ENCODE measurements at regions not wholly inside any gene's neighbourhood (a gene's known extent, or its start where the extent isn't known, plus 50 kb on each side); places are given as distances from the start of the nearest gene placed in this dataset.
"Not testable (repeated sequence)": the region's sequence is repeated elsewhere in the genome, so short reads cannot be mapped to it uniquely, and the experiment has no call there.

- no peaks in the 10 kb centered on the region for H3K27me3 Mint-ChIP-seq (ENCODE audit: low read depth)
- H3K27ac Mint-ChIP-seq = no peak overlapping the region
- no peaks in the 10 kb centered on the region for H3K36me3 Mint-ChIP-seq (ENCODE audit: low read depth)
- no peaks in the 10 kb centered on the region for H3K4me1 Mint-ChIP-seq (ENCODE audit: low read depth)
- no peak overlapping the region for H3K4me3 Mint-ChIP-seq
- H3K9me3 Mint-ChIP-seq = peaks cover 32% of the 10 kb centered on the region
Measured at GRCh38 chr14:45939572-45939971, 686.6 kb upstream of the MIS18BP1 start.

GRCh38 chr14:45919995-45920394, 667.0 kb upstream of the MIS18BP1 start:
- not testable (repeated sequence) for H3K36me3 Mint-ChIP-seq (ENCODE audit: low read depth); H3K27ac Mint-ChIP-seq; H3K27me3 Mint-ChIP-seq (ENCODE audit: low read depth); H3K4me1 Mint-ChIP-seq (ENCODE audit: low read depth); H3K4me3 Mint-ChIP-seq
- H3K9me3 Mint-ChIP-seq = peaks cover 12% of the 10 kb centered on the region

GRCh38 chr14:45916340-45916953, 663.4 kb upstream of the MIS18BP1 start:
- Mint-ChIP-seq H3K9me3 (peaks cover 23% of the 10 kb centered on the region), H3K4me3 (no peak overlapping the region), H3K27me3 (ENCODE audit: low read depth) (no peaks in the 10 kb centered on the region), H3K36me3 (ENCODE audit: low read depth) (no peaks in the 10 kb centered on the region), H3K27ac (no peak overlapping the region), H3K4me1 (ENCODE audit: low read depth) (no peaks in the 10 kb centered on the region)

DNA sequence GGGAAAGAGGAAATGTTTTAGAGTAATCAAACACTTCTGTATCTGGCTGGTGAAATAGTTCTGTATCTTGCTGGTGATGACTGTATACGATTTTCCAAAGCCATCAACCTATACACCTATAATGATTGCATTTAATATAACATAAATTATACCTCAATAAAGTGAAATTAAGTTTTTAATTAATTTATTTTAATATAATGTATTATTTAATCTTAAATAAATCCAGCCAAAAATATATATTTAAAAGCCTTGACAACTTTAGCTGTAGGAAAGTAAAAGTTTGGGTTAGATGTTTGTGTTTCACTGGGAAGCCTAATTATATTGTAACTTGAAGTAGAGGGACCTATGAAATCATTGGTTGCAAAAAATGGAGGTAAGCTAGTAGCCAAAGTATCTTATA, 654.8 kb upstream of the MIS18BP1 start:
- no peaks in the 10 kb centered on the region for H3K27me3 Mint-ChIP-seq (ENCODE audit: low read depth)
- no peak overlapping the region for H3K4me3 Mint-ChIP-seq
- H3K36me3 Mint-ChIP-seq (ENCODE audit: low read depth) = no peaks in the 10 kb centered on the region
- H3K4me1 Mint-ChIP-seq (ENCODE audit: low read depth) = no peaks in the 10 kb centered on the region
- no peak overlapping the region for H3K27ac Mint-ChIP-seq
- peaks cover 3% of the 10 kb centered on the region for H3K9me3 Mint-ChIP-seq

GRCh38 chr14:45906257-45906656, 653.3 kb upstream of the MIS18BP1 start:
- Mint-ChIP-seq H3K9me3 (no peaks in the 10 kb centered on the region), H3K4me1 (ENCODE audit: low read depth) (no peaks in the 10 kb centered on the region), H3K4me3 (no peak overlapping the region), H3K27me3 (ENCODE audit: low read depth) (no peaks in the 10 kb centered on the region), H3K27ac (no peak overlapping the region), H3K36me3 (ENCODE audit: low read depth) (no peaks in the 10 kb centered on the region)

DNA sequence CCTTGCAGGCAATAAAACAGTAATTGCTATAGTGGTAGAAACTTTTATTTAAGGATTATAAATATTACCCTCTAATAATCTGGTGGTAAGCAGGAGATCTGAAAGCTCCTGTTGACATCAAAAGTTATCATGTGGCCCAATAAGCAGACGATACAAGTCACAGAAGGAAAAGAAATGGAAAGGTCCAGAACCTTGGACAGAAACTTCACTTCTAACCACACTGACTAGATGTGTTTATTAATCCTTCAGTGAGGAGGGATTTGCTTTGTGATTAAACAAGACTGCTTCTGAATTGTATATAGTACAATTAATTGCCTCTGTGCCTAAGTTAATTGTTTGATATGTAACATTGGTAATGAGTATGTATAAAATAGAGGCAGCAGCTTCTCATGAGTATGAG, 652.7 kb upstream of the MIS18BP1 start:
- no peak overlapping the region for H3K4me3 Mint-ChIP-seq

GRCh38 chr14:45904314-45904713, 651.3 kb upstream of the MIS18BP1 start:
- no peaks in the 10 kb centered on the region for H3K4me1 Mint-ChIP-seq (ENCODE audit: low read depth)
- H3K9me3 Mint-ChIP-seq = peaks cover 4% of the 10 kb centered on the region
- no peak overlapping the region for H3K4me3 Mint-ChIP-seq
- H3K36me3 Mint-ChIP-seq (ENCODE audit: low read depth) = no peaks in the 10 kb centered on the region
- H3K27me3 Mint-ChIP-seq (ENCODE audit: low read depth) = no peaks in the 10 kb centered on the region
- H3K27ac Mint-ChIP-seq = no peak overlapping the region

More for the DNA sequence above, 652.7 kb upstream of the MIS18BP1 start:
- Mint-ChIP-seq H3K27me3 (ENCODE audit: low read depth) (no peaks in the 10 kb centered on the region), H3K36me3 (ENCODE audit: low read depth) (no peaks in the 10 kb centered on the region), H3K4me1 (ENCODE audit: low read depth) (no peaks in the 10 kb centered on the region), H3K9me3 (no peaks in the 10 kb centered on the region), H3K27ac (no peak overlapping the region)

DNA sequence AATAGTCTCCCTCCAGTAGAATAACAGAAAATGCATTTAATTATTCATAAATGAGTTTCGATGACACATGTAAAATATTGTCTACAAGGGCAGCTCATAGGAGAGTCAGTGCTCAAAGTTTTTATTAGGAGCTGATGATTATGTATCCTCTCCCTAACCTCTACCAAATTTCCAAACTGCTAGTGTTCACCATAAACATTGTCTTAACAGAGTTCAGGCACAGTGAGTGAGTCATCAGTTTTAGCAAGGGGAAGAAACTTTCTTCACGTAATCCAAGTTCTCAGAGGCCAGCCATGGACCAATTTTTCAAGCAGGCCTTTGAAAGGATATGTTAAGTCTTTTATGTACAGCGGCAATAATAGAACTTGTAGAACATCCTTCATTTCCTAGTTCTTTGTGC, 649.2 kb upstream of the MIS18BP1 start:
- Mint-ChIP-seq H3K9me3 (peaks cover 8% of the 10 kb centered on the region), H3K36me3 (ENCODE audit: low read depth) (no peaks in the 10 kb centered on the region), H3K27me3 (ENCODE audit: low read depth) (no peaks in the 10 kb centered on the region), H3K27ac (no peak overlapping the region), H3K4me3 (no peak overlapping the region), H3K4me1 (ENCODE audit: low read depth) (no peaks in the 10 kb centered on the region)

DNA sequence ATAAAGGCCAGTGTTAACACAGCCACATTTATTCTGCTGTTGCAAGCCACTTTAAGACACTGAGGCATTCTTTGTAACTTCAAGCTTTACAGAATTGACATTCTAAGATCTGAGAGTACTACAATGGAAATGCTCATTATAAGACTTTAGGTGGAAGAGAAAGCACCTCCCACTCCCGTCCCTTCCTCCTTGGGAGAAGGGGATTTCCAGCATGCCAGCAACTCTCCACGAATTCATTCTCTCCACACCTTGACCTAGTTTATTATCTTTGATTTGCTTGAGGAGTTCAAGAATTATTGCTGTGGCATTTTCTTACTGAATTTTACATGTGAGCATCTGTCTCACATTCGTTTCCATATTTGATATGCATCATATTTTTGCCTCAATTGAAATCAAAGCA, 644.4 kb upstream of the MIS18BP1 start:
- Mint-ChIP-seq H3K27me3 (ENCODE audit: low read depth) (no peaks in the 10 kb centered on the region), H3K36me3 (ENCODE audit: low read depth) (no peaks in the 10 kb centered on the region), H3K27ac (no peak overlapping the region), H3K9me3 (peaks cover 14% of the 10 kb centered on the region), H3K4me1 (ENCODE audit: low read depth) (no peaks in the 10 kb centered on the region), H3K4me3 (no peak overlapping the region)

DNA sequence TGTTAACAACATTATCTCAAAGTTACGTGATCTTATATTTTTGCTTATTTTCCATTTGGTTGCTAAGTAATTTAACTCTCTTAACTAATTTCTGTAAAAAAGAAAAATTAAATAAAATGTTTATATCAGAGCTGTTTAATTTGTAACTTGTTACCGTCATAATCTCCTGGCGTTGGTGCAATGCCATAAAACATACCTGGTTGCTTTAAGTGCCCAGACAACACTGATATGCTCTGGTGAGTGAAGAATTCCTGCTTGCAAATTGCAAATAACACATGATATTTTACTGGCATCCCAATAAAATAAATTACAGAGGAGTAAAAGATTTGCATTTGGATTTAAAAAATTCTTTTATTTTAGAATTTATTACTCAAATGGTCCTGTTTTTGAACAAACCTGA, 640.1 kb upstream of the MIS18BP1 start:
- Mint-ChIP-seq H3K36me3 (ENCODE audit: low read depth) (no peaks in the 10 kb centered on the region), H3K9me3 (peaks cover 28% of the 10 kb centered on the region), H3K27ac (no peak overlapping the region), H3K4me1 (ENCODE audit: low read depth) (no peaks in the 10 kb centered on the region), H3K27me3 (ENCODE audit: low read depth) (no peaks in the 10 kb centered on the region), H3K4me3 (no peak overlapping the region)

DNA sequence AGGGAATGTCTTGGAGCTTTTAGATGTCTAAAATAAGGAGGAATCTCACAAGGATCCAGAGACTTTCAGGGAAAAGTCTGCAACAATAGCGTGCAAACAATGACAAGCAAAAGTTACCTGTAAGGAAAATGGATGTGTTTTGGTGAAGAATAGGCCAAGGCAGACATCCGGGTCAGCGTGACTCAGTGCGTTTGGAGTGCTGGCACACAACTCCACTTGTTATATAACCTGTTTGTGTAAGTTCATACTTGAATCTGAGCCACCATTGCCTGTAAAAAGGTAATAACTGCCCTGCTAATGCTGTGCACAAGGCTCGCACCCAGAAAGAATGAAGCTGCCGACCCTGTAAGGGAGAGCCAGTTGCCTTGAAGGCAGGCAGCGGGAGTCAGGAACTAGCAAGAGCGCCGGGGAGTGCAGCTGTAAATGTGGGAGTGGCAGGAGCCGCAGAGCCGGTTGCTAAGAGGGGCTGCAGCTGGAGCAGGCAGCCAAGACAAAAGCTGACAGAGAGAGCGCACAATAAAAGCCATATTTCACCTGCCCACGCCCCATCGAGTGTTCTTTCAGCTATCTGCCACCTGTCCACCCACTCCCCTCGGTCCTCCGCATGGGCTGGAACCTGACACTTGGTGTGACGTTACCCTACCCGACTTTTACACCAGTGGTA, 638.5 kb upstream of the MIS18BP1 start:
- no peak overlapping the region for H3K4me3 Mint-ChIP-seq
- no peaks in the 10 kb centered on the region for H3K27me3 Mint-ChIP-seq (ENCODE audit: low read depth)
- H3K27ac Mint-ChIP-seq = no peak overlapping the region
- peaks cover 31% of the 10 kb centered on the region for H3K9me3 Mint-ChIP-seq
- no peaks in the 10 kb centered on the region for H3K36me3 Mint-ChIP-seq (ENCODE audit: low read depth)
- H3K4me1 Mint-ChIP-seq (ENCODE audit: low read depth) = no peaks in the 10 kb centered on the region

GRCh38 chr14:45888766-45889285, 635.8 kb upstream of the MIS18BP1 start:
- not testable (repeated sequence) for H3K27ac Mint-ChIP-seq; H3K27me3 Mint-ChIP-seq (ENCODE audit: low read depth); H3K4me3 Mint-ChIP-seq; H3K36me3 Mint-ChIP-seq (ENCODE audit: low read depth); H3K4me1 Mint-ChIP-seq (ENCODE audit: low read depth)
- peaks cover 28% of the 10 kb centered on the region for H3K9me3 Mint-ChIP-seq

DNA sequence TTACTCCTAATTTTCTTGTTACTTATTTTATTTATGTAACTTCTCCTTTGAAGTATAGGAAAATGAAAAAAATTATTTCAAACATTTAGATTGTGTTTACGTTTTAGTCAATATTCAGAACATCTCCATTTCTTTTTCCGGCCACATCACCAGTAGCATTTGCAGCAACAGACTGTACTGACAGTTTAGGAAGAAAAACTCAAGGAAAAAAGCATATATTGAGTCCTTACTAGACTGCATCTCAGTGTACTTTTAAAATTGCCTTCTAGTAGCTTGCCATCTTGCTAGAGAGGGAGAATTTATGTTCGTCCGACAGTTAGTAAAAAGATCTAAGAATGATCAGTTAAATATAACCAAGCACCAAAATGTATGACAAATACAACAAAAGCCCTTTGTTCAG, 625.0 kb upstream of the MIS18BP1 start:
- Mint-ChIP-seq H3K4me1 (ENCODE audit: low read depth) (no peaks in the 10 kb centered on the region), H3K36me3 (ENCODE audit: low read depth) (no peaks in the 10 kb centered on the region), H3K27me3 (ENCODE audit: low read depth) (no peaks in the 10 kb centered on the region), H3K4me3 (no peak overlapping the region), H3K27ac (no peak overlapping the region), H3K9me3 (peaks cover 30% of the 10 kb centered on the region)

- Mint-ChIP-seq H3K27ac (no peak overlapping the region), H3K27me3 (ENCODE audit: low read depth) (no peaks in the 10 kb centered on the region), H3K9me3 (peaks cover 40% of the 10 kb centered on the region), H3K36me3 (ENCODE audit: low read depth) (no peaks in the 10 kb centered on the region), H3K4me3 (no peak overlapping the region), H3K4me1 (ENCODE audit: low read depth) (no peaks in the 10 kb centered on the region)
Measured at GRCh38 chr14:45868863-45869262, 615.9 kb upstream of the MIS18BP1 start.

GRCh38 chr14:45868377-45868776, 615.4 kb upstream of the MIS18BP1 start:
- Mint-ChIP-seq H3K36me3 (ENCODE audit: low read depth) (no peaks in the 10 kb centered on the region), H3K9me3 (peaks cover 41% of the 10 kb centered on the region), H3K4me1 (ENCODE audit: low read depth) (no peaks in the 10 kb centered on the region), H3K27me3 (ENCODE audit: low read depth) (no peaks in the 10 kb centered on the region), H3K27ac (no peak overlapping the region), H3K4me3 (no peak overlapping the region)

Data from T-helper 1 cell treated with Interleukin-12 subunit alpha and Interleukin-12 subunit beta and Interleukin-4 antibody, amounts not matched to agents 30 μg/mL and 1 μg/mL, for 36 hours (primary cell).